ENCODE measurements at regions not wholly inside any gene's neighbourhood (a gene's known extent, or its start where the extent isn't known, plus 50 kb on each side); places are given as distances from the start of the nearest gene placed in this dataset.
"Not testable (repeated sequence)": the region's sequence is repeated elsewhere in the genome, so short reads cannot be mapped to it uniquely, and the experiment has no call there.

DNA sequence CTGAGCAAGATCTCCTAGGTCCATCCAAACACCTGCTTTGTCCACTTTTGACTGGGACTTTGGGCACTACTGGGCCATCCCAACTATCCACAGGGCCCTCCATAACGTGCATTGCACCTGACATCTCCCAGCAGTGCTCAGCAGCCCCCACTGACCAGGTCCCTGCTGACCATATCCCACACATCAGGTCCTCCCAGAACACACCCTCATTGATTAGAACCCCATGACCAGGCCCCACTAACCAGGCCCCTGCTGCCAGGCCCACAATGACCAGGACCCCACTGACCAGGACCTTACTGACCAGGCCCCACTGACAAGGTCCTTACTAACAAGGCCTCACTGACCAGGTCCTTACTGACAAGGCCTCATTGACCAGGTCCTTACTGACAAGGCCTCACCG lies 93.9 kb upstream of the CTSV start:
- H2AFZ ChIP-seq (ENCODE audit: low read length): no peak overlapping the region
- H3K4me1 ChIP-seq (ENCODE audit: insufficient read depth, low read length, poor library complexity, severe bottlenecking): no peaks in the 10 kb centered on the region
- H3K9me3 ChIP-seq (ENCODE audit: insufficient read depth, low read depth, low read length): no peaks in the 10 kb centered on the region
- no peak overlapping the region for H3K9ac ChIP-seq (ENCODE audit: low read depth, low read length, poor library complexity, severe bottlenecking)
- no peaks in the 10 kb centered on the region for H3K79me2 ChIP-seq (ENCODE audit: insufficient read depth, low read length)
- no peaks in the 10 kb centered on the region for H3K27me3 ChIP-seq (ENCODE audit: insufficient read depth, low read length, poor library complexity, severe bottlenecking)
- H4K20me1 ChIP-seq (ENCODE audit: insufficient read depth, low read length, poor library complexity, severe bottlenecking): no peaks in the 10 kb centered on the region
- no peaks in the 10 kb centered on the region for H3K9me2 ChIP-seq (replicated peaks; ENCODE audit: low read depth, low read length)
- no peaks in the 10 kb centered on the region for H3F3A ChIP-seq (ENCODE audit: low read depth)
- no peak for TF ChIP-seq CTCF (conservative IDR thresholded peaks at IDR 0.05; ENCODE audit: low read length)
- TF ChIP-seq EZH2phosphoT487 (IDR thresholded peaks at IDR 0.05; ENCODE audit: borderline replicate concordance): no peak
- H3K4me3 ChIP-seq (ENCODE audit: low read length, poor library complexity, severe bottlenecking): no peak overlapping the region
- H3K36me3 ChIP-seq (ENCODE audit: insufficient read depth, low read length): no peaks in the 10 kb centered on the region
- H3K4me2 ChIP-seq (ENCODE audit: low read depth, low read length, poor library complexity, severe bottlenecking): no peak overlapping the region

DNA sequence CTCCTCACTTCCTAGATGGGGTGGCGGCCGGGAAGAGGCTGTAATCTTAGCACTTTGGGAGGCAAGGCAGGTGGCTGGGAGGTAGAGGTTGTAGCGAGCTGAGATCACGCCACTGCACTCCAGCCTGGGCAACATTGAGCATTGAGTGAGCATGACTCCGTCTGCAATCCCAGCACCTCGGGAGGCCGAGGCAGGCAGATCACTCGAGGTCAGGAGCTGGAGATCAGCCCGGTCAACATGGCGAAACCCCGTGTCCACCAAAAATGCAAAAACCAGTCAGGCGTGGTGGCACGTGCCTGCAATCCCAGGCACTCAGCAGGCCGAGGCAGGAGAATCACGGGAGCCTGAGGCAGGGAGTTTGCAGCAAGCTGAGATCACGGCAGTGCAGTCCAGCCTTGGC lies 91.9 kb upstream of the CTSV start:
- not testable (repeated sequence) for H3F3A ChIP-seq (ENCODE audit: low read depth); H3K79me2 ChIP-seq (ENCODE audit: insufficient read depth, low read length); H3K4me2 ChIP-seq (ENCODE audit: low read depth, low read length, poor library complexity, severe bottlenecking); H2AFZ ChIP-seq (ENCODE audit: low read length); H3K9me3 ChIP-seq (ENCODE audit: insufficient read depth, low read depth, low read length); H3K4me1 ChIP-seq (ENCODE audit: insufficient read depth, low read length, poor library complexity, severe bottlenecking); H4K20me1 ChIP-seq (ENCODE audit: insufficient read depth, low read length, poor library complexity, severe bottlenecking); H3K9ac ChIP-seq (ENCODE audit: low read depth, low read length, poor library complexity, severe bottlenecking); H3K27me3 ChIP-seq (ENCODE audit: insufficient read depth, low read length, poor library complexity, severe bottlenecking); H3K4me3 ChIP-seq (ENCODE audit: low read length, poor library complexity, severe bottlenecking); H3K9me2 ChIP-seq (replicated peaks; ENCODE audit: low read depth, low read length); H3K36me3 ChIP-seq (ENCODE audit: insufficient read depth, low read length)

DNA sequence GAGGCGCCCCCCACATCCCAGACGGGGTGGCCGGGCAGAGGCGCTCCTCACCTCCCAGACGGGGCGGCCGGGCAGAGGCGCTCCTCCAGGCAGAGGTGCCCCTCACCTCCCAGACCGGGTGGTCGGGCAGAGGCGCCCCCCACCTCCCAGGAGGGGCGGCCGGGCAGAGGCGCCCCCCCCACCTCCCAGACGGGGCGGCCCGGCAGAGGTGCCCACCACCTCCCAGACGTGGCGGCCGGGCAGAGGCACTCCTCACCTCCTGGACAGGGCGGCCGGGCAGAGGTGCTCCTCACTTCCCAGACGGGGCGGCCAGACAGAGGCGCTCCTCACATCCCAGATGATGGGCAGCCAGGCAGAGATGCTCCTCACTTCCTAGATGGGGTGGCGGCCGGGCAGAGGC lies 91.4 kb upstream of the CTSV start:
- not testable (repeated sequence) for H3F3A ChIP-seq (ENCODE audit: low read depth); H3K9me3 ChIP-seq (ENCODE audit: insufficient read depth, low read depth, low read length); H3K9me2 ChIP-seq (replicated peaks; ENCODE audit: low read depth, low read length); H3K4me2 ChIP-seq (ENCODE audit: low read depth, low read length, poor library complexity, severe bottlenecking); H3K9ac ChIP-seq (ENCODE audit: low read depth, low read length, poor library complexity, severe bottlenecking); H3K4me3 ChIP-seq (ENCODE audit: low read length, poor library complexity, severe bottlenecking); H3K4me1 ChIP-seq (ENCODE audit: insufficient read depth, low read length, poor library complexity, severe bottlenecking); H3K36me3 ChIP-seq (ENCODE audit: insufficient read depth, low read length); H2AFZ ChIP-seq (ENCODE audit: low read length); H4K20me1 ChIP-seq (ENCODE audit: insufficient read depth, low read length, poor library complexity, severe bottlenecking); H3K79me2 ChIP-seq (ENCODE audit: insufficient read depth, low read length); H3K27me3 ChIP-seq (ENCODE audit: insufficient read depth, low read length, poor library complexity, severe bottlenecking)

- no peaks in the 10 kb centered on the region for H4K20me1 ChIP-seq (ENCODE audit: insufficient read depth, low read length, poor library complexity, severe bottlenecking)
- no peaks in the 10 kb centered on the region for H3K27me3 ChIP-seq (ENCODE audit: insufficient read depth, low read length, poor library complexity, severe bottlenecking)
- no peak overlapping the region for H3K4me2 ChIP-seq (ENCODE audit: low read depth, low read length, poor library complexity, severe bottlenecking)
- H3F3A ChIP-seq (ENCODE audit: low read depth): no peaks in the 10 kb centered on the region
- H3K36me3 ChIP-seq (ENCODE audit: insufficient read depth, low read length): no peaks in the 10 kb centered on the region
- H3K4me1 ChIP-seq (ENCODE audit: insufficient read depth, low read length, poor library complexity, severe bottlenecking): no peaks in the 10 kb centered on the region
- H3K9me3 ChIP-seq (ENCODE audit: insufficient read depth, low read depth, low read length): no peaks in the 10 kb centered on the region
- no peak overlapping the region for H2AFZ ChIP-seq (ENCODE audit: low read length)
- no peaks in the 10 kb centered on the region for H3K9me2 ChIP-seq (replicated peaks; ENCODE audit: low read depth, low read length)
- H3K4me3 ChIP-seq (ENCODE audit: low read length, poor library complexity, severe bottlenecking): no peak overlapping the region
- no peaks in the 10 kb centered on the region for H3K79me2 ChIP-seq (ENCODE audit: insufficient read depth, low read length)
- no peak overlapping the region for H3K9ac ChIP-seq (ENCODE audit: low read depth, low read length, poor library complexity, severe bottlenecking)
- no peak for TF ChIP-seq EZH2phosphoT487 (IDR thresholded peaks at IDR 0.05; ENCODE audit: borderline replicate concordance)
- no peak for TF ChIP-seq CTCF (conservative IDR thresholded peaks at IDR 0.05; ENCODE audit: low read length)
Observed at GRCh38 chr9:97128919-97129318, 90.0 kb upstream of the CTSV start.
